ENCODE measurements at regions not wholly inside any gene's neighbourhood (a gene's known extent, or its start where the extent isn't known, plus 50 kb on each side); places are given as distances from the start of the nearest gene placed in this dataset.
"Not testable (repeated sequence)": the region's sequence is repeated elsewhere in the genome, so short reads cannot be mapped to it uniquely, and the experiment has no call there.

DNA sequence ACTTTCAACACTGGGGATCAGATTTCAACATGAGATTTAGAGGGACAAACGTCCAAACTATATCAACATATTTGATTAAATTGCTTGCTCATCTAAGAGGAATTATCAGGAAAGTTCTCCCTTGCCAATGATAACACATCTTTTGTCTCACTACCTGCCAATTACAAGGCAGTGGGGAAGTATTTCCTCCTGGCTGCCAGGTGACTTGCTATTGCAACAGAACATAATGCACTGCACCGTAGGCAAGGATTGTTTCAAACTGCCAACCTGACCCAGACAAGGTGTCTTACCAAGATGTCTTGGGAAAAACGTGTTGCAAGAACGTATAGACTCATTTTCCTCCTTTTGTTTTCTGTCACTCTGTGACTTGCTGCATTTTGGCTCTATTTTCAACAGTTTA is 711.6 kb downstream of the METTL15 start:
- no peak for DNase-seq (ENCODE audit: low spot score)

DNA sequence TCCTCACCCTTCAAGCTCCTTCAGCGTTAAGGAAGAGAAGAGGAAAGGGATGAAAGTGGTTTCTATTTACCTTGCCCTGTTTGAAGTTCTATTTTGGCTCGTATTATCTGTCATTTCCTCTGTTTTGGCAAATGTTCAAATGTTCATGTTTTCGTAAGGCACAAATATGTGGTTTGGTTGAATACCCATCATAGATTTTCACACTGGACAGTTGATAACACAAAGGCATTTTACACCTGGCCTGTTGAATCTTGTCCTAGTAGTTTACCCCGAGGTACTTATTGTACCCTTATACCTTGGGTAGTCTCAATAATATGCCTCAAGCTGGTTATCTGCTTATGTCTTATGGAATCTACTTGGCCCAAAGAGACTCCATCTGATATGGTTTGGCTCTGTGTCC is 706.9 kb downstream of the METTL15 start:
- DNase-seq (ENCODE audit: low spot score): no peak

DNA sequence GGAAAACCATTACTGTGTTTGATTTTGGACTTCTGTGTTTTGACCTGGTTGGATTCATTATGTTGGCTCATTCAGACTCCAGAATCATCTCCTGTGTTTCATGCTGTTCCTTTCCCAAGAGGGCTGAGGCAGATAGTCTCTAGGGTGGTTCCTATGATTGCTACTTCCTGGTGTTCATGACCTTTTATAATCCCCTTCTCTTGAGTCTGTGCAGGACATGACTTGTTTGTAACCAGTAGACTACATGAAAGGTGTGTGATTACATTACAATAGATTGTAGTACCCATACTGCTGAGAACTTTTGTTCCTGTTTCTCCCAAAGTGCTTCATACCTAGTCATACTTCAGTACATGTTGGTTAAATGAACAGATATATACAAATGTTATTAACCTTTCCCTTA is 700.6 kb downstream of the METTL15 start:
- DNase-seq (ENCODE audit: low spot score): no peak

DNA sequence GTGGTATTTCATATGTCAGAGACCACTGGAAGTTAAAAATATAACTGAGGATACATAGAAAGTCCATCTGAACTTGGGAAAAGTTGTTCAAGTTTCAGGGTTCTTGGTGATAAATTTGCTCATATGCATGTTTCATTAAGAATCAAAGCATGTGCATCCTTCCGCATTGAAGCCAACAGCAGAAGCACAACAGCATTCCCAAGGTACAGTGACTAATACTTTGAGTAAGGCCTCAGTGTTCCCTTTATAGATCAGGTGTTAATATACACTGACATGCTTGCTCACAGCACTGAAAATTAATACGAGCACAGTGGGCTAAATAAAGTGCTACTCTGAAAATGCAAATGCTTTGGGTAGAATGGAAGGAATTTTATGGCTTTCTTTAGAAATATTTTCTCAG is 691.1 kb downstream of the METTL15 start:
- no peak for DNase-seq (ENCODE audit: low spot score)

DNA sequence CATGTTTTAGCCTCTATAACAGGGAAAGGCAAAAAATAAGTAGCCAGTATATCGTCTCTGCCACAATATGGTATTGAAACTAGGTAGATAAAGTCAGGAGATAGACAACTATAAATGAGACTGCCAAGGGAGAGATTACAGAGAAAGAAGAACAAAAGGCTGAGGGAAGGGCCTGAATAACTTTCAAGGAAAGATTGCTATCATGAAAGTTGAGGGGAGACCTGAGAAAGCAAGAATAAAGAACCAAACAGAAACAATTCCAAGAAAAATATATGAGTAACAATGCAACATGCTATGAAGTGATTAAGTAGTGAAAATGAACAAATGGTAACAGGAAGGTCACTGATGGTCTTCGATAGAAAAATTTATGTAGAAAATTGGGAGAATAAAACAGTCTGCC is 690.1 kb downstream of the METTL15 start:
- DNase-seq (ENCODE audit: low spot score): no peak

DNA sequence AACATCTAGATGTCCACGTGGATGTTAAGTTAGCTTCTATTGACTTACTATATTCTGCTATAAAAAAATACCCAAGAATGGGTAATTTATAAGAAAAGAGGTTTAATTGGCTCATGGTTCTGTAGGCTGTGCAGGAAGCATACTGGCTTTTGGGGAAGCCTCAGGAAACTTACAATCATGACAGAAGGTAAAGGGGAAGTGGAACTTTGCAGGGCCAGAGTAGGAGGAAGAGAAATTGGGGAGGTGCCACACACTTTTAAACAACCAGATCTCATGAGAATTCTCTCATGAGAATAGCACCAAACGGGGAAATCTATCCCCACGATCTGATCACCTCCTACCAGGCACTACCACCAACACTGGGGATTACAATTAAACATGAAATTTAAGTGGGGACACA is 689.3 kb downstream of the METTL15 start:
- no peak for DNase-seq (ENCODE audit: low spot score)

DNA sequence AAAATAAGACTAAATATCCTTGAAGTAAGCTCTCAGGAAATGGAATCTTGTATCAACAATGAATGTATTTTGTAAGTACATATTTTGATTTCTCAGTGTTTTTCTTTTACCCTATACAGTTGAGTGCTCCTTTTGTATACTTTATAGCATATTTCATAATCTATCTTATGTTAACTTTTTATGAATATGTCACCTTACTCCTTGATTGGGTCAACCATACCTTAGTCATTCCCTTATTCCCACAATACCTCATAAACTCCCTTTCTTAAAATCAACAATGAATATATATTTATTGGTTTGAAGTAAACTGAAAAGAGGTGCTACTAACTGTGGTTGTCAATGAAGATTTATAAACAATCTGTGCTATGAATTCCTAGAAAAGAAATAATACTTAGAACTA is 686.2 kb downstream of the METTL15 start:
- DNase-seq (ENCODE audit: low spot score): no peak

DNA sequence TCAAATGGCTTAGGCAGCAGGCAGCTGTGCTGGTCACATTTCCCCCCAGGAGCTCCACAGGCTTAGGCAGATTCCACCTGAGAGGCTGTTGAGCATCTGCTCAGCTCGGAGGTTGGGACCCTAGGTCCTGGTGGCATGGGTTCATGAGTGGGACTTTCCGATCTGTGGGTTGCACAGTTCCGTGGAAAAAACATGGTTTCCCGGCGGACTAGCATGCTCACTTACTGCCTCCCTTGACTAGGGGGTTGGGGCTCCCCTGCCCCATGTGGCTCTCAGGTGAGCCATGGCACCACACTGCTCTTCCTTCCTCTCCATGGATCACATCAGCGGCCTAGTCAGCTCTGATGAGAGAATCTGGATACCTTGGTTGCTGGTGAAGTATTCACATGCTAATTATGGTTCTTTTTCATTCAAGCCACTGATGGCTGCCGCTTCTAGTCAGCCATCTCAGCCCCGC is 685.1 kb downstream of the METTL15 start:
- DNase-seq (ENCODE audit: low spot score): no peak

DNA sequence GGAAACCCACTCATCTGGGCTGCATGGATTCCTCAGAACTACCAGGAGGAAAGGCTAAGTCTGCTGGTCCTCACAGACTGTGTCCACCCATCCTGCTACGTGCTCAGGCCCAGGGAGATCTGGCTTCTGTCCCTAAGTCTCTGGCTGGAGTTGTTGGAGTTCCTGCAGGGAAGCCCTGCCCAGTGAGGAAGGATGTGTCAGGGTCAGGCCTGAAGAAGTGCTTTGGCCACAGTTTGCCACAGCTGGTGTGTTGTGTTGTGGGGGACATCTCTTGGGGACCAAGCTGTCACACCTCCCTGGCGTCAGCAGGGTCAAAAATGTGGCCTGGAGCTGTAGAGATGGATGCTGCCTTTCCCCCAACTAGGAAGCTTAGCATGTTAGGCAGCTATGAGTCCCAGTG is 684.7 kb downstream of the METTL15 start:
- DNase-seq (ENCODE audit: low spot score): no peak

DNA sequence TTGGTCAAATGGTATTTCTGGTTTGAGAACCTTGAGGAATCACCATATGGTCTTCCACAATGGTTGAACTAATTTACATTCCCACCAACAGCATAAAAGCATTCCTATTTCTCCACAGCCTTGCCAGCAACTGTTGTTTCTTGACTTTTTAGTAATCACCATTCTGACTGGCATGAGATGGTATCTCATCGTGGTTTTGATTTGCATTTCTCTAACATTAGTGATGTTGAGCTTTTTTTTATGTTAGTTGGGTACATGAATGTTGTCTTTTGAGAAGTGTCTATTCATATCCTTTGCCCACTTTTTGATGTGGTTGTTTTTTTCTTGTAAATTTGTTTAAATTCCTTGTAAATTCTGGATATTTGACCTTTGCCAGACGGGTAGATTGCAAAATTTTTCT is 679.7 kb downstream of the METTL15 start:
- not testable (repeated sequence) for DNase-seq (ENCODE audit: low spot score)

DNA sequence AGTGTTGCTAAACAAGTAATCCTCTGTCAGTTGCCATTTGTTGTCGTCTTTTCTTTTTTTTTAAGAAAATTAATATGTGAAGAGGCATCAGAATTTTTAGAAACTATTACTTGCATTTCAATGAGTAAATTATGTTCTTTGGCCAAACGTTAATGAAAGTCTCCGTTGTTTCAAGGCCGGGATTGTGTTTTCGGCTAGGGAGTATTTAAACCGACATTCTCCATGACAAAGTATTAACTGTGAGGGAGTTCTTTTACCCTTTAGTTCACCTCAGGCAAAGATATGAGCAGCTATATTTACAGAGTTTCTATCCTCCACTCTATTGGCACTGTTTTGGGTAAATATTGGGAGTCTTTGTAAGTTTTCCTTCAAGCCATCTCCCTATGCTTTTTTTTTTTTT is 668.9 kb downstream of the METTL15 start:
- DNase-seq (ENCODE audit: low spot score): no peak

DNA sequence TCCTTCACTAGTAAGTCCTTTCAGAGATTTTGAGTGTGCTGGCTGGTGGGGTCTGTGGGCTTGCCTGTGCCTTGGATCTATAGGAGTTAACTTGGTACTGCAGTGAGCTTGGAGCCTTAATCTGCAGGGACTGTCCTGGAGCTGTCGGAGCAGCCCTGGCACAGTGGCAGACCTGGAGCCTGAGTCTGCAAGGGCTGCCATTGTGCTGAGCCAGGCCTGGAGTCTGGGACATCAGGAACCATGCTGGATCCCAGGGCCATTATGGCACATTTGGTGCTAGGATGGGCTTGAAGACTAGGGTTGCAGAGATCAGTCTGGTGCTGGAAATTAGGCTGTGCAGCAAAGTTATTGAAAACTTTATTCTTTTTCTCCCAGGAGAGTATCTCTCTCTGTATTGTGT is 665.4 kb downstream of the METTL15 start:
- DNase-seq (ENCODE audit: low spot score): no peak

DNA sequence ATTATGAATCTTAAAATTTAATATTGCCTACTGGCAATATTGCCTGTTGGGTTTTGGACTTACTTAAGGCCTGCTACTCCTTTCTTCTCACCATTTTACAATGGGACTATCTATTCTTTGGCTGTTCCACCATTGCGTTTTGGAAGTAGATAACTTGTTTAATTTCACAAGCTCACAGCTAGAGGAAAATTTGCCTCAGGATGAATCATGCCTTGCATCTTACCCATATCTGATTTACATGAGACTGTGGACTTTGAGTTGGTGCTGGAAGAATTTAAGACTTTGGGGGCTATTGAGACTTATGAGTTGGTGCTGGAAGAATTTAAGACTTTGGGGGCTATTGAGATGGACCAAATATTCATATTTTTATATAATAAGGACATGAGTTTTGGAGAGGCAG is 662.6 kb downstream of the METTL15 start:
- no peak for DNase-seq (ENCODE audit: low spot score)

DNA sequence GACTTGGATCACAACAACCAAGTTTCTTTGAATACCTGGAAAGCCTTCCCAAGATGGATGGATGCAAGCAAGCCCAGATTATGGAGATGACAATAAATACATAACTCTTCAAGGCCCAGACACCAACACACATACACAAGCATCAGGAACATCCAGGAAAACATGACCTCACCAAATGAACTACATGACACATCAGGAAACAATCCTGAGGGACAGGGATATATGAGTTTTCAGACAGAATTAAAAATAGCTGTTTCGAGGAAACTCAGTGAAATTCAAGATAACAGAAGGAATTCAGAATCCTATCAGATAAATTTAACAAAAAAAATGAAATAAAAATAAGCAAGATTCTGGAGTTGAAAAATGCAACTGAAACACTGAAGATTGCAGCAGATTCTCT is 659.4 kb downstream of the METTL15 start:
- no peak for DNase-seq (ENCODE audit: low spot score)

DNA sequence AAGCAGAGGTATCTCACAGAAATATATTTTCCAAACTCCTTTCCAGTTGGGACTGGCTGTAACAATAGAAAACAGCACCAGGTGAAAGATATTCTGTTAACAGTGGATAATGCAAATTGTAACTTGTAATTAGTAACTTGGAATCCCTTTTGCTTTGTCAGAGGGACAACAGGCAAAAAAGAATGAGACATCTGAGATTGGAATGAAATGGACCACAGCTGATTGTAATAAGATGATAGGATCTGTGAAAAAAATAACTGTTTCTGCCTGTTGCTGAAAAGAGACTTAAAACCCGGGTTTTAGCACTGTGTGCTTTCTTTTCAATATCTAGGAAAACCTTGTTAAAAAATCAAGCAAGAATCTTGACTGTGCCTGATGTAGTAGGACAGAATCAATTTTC is 655.7 kb downstream of the METTL15 start:
- DNase-seq (ENCODE audit: low spot score): no peak

DNA sequence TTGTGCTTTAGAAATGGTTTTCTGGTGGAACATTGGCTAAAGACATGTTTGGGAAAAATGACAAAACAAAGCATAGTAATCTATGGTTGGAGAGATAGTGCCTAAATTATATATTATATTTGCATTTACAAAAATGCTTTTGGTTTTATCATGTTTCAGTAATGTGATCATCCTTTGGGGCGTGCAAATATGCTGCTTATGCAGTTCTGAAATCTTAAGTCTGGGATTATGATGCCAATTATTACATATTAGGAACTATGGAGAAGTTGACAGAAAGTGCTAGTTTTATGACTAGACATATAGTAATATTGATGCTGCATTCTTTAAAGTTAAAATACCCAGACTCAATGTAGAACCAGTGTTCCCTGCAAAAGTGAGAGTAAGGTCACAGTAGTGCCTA is 655.0 kb downstream of the METTL15 start:
- no peak for DNase-seq (ENCODE audit: low spot score)

DNA sequence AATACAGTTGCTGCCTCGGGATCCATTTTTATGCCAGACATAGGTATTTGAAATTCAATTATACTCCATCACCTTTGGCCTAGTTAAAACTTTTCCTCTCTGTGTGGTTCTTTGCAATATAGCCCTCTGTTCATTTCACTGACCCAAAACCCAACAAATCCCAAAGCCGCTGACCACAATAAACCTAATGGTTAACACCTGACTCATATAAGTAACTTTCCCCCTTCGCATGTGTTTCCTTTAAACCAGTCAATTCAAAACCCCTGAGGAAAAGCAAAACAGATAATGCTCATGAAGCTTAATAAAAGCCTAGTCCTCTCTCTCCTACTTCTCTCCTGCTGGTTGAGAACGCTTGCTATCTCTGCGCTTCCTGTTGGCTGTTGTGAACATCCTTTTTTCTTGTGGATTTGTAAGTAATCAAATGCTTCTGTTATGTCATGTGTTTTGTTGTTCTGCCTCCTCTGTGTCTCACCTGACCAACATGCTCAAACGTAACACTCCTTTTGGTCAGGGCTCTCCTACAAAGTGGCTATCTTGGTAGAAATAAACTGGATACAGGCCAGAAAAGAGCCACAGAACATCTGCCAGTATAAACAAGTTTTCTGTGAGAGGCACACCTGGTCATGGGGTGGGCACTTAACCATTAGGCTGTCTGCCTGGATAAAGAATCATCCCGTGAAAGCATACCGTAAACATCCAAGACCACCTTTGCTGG is 652.6 kb downstream of the METTL15 start:
- no peak for DNase-seq (ENCODE audit: low spot score)

DNA sequence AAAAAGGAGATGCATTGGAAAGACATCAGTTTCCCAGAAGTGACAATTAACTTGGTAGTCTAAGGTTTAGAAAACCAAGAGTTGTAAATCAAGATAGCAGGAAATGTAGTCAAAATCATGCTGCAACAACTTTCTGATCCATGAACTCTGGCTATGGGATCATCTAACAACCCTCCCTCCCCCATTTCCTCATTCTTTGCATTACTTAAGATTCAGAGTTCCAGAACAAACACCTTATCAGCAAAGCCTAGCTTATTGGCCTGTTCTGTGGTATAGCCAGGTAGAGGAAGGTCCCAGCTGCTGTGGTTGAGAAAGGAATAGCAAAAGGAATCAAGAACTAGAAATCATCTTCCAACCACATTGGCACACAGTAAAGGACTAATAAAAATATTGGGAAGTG is 651.1 kb downstream of the METTL15 start:
- no peak for DNase-seq (ENCODE audit: low spot score)

DNA sequence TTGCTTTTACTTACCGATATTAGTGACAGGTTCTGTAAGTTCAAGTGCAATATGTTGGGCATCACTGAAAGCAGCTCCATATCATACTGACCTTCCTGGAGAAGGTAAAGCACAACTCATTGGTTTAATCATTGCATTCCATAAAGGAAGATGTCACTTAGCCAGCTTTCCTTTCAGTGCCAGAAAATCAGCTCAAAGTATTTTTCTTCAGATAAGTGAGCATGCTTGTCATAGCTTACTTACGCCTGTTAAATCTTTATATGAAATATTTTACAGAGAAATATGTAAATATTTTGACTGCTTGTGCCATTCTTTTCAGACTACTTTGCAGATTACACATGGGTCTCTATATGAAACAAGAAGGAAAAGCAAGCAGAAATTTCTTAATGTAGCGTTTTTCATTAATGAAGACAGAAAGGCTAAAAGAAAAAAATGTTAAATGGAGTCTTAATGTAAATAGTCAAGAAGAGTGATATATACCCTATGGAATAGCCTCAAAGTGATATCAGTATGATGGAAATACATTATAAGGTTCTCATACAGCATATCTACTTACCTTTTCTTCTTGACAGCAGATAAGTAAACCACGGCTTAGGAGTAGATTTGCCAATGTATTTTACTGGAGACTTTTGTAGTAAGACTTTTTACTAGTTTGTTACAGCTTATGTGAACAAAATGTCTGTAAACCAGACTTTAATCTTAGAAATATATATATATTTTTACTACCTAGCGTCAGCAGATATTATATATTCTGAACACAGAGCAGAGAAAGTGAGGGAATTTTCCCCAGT is 649.7 kb downstream of the METTL15 start:
- no peak for DNase-seq (ENCODE audit: low spot score)

DNA sequence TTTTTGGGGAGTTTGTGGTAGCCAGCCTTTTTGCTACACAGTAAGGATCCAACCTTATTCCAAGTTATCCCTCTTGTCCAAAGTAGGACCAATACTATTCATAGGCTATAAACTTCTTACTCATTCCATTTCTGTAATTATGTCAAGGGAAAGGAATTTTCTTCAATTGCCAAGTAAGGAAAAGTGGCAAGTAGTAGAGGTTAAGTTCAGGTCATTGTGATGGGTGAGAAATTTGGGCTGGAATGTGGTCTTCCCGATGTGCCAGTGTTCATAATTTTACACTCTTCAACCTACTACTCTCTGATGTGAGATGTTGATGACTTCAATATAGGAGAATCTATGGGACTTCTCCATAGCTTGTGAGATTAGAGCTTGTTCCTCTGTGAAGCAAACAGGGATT is 648.8 kb downstream of the METTL15 start:
- no peak for DNase-seq (ENCODE audit: low spot score)

DNA sequence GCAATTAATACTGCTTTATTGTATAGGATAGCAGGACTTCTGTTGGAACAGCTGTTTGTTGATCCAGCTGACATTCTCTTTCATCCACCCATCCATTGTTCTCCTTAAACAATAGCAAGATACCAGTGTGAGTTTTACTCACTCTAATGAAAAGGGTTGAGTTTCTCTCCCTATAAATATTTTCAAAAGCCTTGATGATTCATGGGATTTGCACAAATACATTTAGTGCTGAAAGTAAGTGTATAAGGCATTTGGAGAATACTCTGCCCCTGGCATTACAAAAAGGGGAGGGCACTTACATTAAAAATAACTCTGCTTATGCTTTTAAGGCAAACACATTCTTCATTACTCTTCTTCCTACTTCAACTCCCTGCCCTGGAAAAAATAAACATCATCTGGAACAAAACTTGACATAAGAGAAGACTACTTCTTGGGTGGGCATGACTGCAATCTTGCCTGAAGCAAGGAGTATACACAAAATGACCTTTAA is 634.9 kb downstream of the METTL15 start:
- no peak for DNase-seq (ENCODE audit: low spot score)

DNA sequence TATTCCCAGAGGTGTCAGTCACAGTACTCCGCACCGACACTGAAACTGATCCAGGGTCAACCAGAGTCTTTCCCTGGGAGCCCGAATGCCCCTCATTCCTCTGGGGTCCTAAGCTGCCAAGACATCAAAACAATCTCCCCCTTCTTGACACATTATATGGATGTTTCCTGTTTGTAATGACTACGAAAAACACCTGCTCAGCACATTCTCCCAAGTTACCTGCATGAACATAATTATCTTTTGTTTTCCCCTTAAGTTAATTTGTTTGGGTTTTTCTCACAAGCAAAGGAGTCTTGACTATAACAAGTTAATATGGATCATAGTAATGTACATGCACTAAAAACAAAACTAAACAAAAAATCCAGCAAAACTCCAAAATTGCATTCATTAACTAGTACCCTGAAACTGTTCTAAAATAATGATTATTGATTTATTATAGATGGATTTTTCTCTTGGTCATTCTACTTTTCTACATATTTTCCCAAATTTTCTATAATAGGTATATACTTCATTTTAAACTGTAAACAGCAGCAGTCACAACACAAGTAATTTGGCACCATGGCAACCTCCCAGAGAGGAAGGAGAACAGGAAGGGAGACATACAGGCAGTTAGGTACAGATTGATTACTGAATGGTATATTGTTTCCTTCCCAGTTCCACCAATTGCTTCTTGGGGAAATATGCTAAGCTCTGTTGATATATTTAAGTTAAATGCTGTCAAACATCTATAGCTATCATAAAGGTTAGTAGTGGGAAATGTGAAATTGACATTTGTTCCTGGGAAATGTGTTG is 631.5 kb downstream of the METTL15 start:
- no peak for DNase-seq (ENCODE audit: low spot score)

DNA sequence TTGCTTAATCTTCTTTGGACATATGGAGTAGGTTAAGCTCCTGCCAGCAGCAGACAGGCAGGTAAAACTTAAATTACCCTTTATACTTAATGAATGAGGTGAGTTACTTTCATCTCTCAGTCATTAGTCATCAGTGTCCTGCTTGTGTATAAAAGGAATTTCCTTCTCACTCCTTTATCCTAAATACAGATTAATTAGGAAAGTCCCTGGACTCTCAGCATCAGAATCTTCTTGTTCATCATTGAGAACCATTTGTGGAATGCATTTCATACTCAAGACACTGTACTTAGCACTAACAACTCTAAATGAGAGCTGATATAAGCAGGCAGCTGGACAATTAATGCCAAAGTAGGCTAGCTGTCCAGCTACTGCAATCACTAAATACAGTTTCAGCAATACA is 630.4 kb downstream of the METTL15 start:
- no peak for DNase-seq (ENCODE audit: low spot score)

Measured in left forelimb (tissue), 1 donor.